ENCODE measurements at regions not wholly inside any gene's neighbourhood (a gene's known extent, or its start where the extent isn't known, plus 50 kb on each side); places are given as distances from the start of the nearest gene placed in this dataset.
"Not testable (repeated sequence)": the region's sequence is repeated elsewhere in the genome, so short reads cannot be mapped to it uniquely, and the experiment has no call there.

- not testable (repeated sequence) for TF ChIP-seq CTCF (conservative IDR thresholded peaks at IDR 0.05); EZH2 (IDR thresholded peaks at IDR 0.05; ENCODE audit: low read depth)
These were observed 2873.2 kb downstream of the RPIA start for GRCh38 chr2:91564700-91565099.
